Stimulated activated CD4-positive, alpha-beta T cell treated with anti-CD3 and anti-CD28 coated beads, Interleukin-2, amount 100 ng/mL, for 24 hours (primary cell): ENCODE measurements at regions not wholly inside any gene's neighbourhood (a gene's known extent, or its start where the extent isn't known, plus 50 kb on each side); places are given as distances from the start of the nearest gene placed in this dataset.
"Not testable (repeated sequence)": the region's sequence is repeated elsewhere in the genome, so short reads cannot be mapped to it uniquely, and the experiment has no call there.

Source experiments
- DNase-seq, 2 donors: peaks; one replicate each; pipeline ENCODE4 v3.0.0-alpha.2; 2020

DNA sequence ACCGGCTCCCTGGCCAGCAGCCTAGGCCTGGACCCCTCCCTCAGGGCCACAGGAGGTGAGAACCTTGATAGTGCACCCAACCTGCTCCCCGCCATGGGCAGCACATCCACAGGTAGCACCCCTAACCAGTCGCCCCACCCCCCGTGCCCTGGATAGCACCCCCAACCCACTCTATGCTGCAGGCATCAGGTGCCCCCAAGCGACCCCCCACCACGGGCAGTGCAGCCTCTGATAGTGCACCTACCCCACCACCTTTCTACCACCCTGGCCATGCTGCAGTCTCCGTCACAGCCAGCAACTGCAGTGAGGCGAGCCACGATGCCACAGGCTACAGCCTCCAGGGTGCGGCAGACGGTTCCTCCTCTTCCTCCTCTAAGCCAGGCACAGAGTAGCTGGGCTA is 55.6 kb downstream of the SOWAHC start:
- DNase-seq: no peak

DNA sequence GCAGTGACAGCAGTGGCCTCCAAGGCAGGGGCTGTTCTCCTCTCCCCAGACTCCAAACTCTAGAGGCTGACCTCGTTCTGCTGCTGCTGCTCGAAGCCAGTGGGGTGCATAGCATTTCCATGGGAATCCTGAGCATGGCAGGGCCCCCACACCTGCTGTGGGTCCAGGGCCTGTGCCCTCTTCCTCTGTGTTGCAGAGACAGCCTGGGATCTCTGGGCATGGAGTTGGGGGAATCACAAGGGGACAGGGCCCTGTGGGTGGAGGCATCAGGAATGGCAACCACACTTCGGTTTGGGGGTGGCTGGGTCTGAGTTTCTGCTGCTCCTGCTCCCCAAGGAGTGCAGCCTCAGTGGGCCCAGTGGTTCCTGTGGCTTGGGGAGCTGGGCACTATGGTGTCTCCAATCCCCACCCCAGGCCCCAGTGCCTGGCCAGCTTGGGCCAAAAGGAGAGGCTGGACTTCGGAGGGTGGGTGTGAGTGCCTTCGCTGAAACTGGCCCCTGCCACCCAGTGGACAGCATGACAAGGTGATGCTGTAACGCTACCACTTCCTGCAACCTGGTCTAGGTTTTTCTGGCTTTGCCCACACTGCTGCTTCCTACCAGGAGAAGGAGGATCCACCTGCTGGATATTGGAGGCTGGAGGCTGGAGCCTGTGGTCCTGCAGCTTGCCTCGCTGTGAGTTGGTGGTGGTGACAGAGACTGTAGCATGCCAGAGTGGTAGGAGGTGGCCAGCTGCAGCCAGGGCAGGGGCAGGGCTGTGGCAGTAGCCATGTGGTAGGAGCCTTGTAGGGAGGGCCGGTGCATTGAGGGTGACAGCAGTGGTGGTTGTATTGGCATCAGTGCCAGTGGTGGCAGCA is 56.6 kb downstream of the SOWAHC start:
- DNase-seq: no peak

DNA sequence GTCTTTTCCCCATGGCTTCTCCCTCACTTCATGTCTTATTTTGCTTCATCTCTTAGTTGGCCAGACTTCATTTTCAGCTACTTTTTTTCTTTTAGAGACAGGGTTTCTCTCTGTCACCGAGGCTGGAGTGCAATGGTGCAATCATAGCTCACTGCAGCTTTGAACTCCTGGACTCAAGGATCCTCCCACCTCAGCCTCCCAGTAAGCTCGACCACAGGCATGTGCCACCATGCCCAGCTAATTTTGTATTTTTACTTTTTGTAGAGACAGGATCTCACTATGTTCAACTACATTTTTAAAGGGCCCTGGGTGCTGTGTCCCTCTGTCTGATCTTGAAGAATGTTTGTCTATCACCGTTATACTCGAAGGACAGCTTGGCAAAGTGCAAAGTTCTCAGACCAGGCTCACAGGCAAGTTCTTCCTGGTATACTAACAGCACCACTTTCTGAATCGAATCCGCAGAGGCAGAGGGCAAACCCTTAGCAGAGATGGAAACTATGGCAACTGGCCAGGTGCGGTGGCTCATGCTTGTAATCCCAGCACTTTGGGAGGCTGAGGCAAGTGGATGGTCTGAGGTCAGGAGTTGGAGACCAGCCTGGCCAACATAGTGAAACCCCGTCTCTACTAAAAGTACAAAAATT is 60.9 kb downstream of the SOWAHC start:
- DNase-seq: no peak

DNA sequence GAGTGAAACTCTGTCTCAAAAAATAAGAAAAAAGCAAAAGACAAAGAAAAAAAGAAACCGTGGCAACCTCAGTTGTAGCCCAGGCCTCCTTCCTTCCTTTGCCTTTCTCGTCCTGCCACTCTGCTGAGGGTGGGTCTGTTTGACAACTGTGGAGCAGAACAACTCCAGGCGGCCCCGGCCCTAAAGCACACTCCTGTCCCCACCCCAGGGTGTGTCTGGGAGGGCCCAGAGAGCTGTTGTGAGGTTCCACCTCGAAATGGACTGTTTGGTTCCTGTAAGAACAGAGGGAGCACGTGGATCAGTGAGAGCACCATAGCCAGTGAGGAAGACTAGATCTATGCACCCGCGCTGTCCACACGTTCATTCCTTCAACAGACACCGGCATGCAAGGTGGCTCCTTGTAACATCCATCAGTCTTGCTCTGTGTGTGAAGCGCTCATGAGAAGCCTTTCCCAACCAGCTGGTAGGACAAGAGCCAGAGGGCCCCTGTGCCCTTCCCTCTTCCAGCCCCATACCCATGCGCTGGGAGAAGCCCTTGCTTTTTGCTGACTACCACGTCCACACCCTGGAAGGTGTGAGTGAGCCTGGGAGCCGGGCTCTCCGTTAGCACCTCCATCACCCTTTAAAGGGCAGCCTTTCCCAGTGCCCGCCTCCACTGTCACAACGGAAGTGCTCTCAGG is 61.6 kb downstream of the SOWAHC start:
- DNase-seq: no peak

DNA sequence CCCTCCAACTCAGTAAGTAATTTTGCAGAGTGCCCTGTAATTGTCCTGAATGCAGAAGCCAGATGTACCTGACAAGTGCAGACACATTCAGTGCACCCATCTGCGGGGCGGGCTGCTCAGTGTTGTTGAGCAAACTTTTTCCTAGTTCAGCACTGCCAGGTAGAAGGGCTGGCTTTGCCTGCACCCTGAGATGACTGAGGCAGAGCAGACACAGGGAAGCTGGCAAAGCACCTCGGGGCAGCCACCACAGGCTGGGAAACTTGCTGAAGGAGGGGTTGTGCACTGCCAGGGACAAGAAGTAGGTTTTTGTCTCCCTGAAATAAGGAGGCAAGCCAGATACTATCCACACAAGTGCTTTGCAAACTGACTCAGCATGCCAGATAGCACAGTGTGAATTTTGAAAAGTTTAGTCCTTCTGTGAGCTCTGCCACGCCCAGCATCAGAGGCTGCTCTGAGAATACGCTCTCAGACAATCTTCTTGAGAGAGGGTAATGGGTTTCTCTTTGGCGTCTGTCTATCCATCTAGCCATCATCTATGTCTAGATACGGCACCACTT is 62.3 kb downstream of the SOWAHC start:
- DNase-seq: no peak

DNA sequence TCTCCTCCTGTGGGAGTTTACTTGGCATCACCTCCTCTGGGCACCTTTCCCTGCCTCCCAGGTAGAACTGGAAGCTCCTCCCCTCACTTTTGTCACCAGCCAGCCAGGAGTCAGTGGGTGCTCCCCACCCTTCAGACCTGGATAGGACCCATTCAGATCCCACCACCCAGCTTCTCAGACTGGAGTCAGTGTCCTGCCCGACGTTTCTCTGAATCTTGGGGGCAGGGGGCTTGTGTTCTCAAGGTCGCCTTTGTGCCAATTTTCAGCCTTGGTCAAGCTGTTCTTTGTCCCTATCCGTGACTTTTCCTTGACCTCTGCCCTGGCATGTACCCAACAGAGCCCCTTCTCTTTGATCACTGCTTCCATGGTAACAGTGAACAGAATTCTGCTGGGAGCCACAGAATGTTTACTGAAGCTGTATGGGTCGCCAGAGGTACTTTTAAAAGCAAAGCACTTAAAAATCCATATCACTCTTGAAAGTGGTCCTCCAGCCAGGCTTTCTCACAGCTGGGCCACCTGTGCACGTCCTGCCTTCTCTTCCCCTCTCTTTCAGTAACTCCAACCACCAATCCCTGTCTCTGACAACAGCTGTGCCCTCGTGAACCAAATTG is 63.1 kb downstream of the SOWAHC start:
- DNase-seq: not testable (repeated sequence)

DNA sequence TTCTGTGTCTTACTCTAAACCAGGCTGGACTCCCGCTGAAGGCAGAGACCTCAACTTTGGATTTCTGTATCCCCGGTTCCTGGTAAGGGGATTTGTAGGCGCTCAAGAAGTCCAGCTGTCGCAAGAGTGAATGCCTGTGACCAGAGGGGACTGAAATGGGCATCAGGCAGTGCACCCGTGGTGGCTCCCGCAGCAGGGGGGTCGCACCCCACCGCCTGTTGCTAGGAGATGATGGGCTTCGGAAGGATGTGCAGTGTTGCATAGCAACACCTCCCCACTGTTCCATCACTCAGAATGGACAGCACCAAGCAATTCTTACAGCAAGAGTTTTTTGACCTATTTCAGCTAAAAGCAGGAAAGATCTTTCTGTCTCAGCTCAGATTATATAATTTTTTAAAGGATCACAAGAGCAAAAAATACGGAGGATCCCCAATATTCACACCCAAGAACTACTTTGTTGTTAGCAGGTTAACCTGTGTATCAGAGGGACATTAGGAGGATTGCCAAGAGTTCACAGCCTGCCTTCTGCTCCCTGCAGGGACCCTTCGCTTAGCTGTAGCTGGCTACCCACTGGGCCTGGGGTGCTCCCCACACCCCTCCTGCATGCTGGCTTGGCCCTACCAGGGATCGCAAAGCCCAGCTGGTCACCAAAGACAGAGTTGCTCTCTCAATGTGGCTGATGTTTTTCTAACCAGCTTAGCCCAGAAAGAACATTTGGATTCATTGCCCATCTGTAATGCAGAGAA is 63.8 kb downstream of the SOWAHC start:
- no peak for DNase-seq

DNA sequence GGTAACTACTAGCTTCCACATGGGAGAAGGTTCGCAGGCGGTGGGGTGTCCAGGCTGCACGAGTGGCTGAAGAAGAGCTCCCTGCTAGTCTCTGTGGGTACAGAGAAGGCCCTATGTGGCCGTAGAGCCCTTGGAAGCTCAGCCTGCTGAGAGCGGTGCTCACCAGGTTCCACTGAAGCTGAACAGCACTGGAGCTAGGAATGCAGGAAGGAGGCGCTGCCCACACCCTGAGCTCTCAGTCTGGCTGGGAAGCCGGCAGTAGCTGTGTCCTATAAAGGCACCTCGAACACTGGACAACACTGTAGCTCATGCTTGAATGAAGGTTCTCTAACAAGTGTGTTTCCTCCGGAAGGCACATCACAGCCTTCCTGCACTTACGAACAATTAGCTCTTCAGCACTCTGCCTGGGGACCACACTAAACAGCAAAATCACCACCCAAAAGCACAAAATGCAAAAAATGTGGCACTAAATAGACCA is 64.6 kb downstream of the SOWAHC start:
- not testable (repeated sequence) for DNase-seq

DNA sequence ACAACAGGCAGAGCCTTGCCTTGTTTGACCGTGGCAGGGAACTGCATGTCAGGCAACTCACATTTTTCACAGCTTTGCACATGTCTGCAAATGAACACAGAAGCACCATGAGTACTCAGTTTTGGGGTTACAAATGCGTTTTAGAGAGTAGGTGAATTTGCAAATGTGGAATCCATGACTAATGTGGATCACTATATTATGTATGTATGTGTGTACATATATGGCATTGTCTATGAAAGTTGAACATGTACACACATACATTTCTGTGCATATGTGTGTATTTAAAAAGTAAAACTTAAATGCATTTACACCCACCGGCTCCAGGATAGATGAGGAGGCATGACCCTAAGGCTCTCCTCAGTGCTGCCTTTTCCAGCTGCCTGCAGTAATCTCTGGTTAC is 65.1 kb downstream of the SOWAHC start:
- DNase-seq: no peak

DNA sequence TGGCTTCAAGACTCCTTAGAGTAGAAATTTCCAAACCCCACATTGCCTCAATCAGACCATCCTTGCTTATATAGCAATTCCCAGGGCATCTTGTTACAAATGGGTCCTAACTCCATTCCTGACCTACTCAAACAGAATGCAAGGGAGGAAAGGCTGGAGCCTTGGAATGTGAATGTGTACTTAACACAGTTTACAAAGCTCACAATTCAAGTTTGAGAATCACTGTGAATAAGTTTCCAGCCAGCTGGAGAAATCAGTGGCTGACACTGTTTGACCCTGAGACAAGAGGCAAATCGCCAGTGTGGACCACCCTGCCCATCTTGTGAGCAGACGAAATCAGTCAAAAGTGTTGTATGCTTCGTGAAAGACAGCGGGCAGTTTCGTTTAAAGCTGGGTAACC is 65.5 kb downstream of the SOWAHC start:
- DNase-seq: no peak

DNA sequence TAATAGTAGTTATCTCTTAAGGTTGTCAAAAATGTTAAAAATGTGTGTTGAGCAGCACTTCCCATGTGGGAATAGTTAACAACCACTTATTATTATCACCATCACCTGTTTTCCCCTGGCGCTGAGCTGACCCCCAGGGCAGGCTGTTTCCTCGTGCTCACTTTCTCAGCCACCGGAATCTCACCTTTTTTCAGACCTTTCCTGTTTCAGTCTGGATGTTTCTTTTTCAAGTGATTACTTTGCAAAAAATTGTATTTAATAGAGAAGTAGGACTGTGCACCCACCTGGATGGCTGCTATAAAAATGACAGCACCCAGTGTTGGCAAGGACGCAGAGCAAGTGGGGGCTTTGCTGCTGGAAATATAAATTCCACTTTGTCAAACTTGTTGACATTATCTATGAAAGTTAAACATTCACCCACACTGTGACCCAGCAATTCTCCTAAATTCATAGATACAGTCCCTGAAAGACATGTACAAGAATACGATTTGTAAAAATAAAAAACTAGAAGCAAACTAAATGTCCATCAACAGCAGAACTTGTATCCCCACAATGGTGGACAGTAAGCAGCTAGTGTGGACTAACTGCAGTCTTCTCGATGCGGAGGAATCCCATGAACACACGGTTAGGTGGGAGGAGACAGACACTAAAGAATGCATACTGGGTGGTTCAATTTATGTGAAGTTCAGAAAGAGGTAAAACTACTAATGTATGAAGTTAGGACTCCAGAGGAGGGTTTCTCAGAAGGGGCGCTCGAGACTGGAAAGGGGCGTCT is 66.5 kb downstream of the SOWAHC start:
- DNase-seq: no peak

DNA sequence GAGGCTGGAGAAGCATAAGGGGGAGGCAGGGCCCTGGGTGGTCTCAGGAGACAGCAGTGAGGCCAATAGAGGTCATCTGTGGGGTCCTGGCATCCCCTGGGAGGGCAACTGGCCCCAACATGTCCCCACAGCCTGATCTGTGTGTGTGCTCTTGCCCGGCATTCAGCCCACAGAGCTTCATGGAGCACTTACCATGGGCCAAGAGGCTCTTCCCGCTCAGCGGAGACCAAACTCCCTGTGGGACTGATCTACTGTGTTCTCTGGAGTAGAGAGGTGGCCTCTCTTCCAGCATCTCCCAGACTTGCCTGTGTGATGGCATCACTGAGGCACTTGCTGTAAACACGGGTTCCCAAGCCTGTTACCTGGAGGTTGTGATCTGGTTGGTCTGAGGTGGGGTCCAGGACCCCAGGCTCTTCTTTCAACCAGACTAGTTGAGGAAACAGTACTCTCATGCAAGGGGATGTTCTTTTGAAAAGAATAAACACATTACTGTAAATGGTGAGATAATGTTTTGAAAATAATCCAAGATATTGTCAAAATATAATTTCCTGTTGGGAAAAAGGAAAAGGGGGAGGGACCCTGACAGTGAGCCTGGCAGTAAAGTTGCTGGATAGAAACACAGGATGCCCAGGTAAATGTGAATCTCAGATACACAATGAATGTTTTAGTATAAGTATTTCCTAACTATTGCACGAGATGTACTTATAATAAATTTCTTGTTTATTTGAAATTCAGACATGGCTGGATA is 67.6 kb downstream of the SOWAHC start:
- no peak for DNase-seq

DNA sequence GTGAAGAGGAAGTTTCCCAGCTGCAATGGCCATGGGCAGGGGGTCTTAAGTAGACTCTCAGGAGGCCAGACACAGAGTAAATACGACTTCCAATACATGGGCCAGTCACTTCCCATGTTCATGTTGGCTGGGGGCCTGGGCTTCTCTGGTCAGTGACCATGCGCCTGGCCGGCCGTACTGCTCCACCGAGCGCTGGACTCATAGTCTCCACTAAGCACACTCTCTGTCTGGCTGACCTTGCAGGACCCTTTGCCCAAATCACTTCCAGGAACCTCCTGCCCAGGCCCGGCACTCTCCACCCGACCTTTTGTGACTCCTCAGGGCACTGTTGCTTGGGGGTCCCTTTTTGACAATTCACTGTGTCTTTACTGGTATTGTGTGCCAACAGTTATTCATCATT is 69.3 kb downstream of the SOWAHC start:
- DNase-seq: no peak

DNA sequence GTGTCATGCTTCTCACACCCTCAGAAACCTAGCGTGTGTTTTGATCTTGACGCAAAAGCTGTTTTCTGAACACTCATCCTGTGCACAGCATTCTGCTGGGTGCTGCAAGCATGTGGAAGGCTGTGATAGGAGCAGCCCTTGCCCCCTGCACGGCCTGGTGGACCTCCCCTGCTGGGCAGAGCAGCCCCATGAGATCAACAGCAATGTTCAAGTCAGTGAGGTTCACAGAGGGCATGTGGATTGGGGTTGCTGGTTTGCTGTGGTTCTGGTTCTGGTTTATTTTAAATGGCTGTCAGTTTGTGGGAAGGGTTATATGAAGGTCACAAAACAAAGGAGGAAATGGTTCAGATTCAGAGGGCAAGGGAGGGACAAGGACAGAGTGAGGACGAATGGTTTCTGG is 71.3 kb downstream of the SOWAHC start:
- no peak for DNase-seq

DNA sequence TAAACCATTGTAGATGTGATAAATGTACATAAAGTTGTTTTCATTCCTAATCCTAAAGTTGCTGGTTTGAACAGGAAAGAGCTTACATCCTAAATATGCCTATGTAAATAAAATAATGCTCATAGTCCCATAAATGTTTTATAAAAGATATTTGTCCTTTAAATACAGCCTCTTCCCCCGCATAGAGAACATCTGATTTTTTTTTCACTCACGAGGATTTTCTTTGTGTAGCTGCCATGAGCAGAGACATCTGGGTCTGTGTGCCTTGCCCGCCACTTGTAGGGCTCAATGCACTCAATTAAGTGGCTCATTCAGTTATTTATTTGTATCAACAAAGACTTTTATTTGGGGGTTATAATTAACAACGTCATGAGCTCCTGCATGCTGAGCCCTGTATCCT is 72.8 kb downstream of the SOWAHC start:
- DNase-seq: no peak

DNA sequence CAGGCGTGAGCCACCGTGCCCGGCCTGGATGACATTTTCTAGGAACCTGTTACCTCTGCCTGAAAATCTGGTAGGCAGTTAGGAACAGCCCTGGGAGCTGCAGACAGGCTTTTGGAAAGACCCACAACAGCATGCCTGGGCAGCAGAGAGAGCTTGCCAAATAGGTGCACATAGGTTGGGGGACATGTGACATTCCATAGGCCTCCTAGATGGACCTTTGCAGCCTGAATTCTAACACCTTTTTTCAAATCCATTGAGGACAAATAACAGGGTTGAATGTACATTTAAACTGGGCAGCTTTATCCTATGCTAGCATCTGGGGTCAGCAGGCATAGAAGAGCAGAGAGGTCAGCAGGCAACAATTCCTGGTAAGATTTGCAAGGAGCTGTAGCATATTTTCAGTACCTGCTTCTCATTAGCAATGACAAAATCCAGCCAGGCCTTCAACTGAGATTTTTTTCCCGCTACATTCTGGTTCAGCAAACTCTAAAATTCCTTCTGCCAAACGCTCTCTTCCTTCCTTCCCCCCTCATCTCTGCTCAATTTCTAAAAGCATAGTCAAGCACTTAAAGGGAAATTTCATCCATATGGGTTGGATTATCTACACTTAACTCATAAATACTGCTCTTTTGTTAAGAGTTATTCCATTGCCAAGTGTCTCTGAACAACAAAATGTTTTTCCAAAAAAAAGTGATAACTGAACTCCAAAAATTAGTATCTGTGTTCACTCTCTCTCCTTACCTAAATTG is 75.2 kb downstream of the SOWAHC start:
- no peak for DNase-seq

DNA sequence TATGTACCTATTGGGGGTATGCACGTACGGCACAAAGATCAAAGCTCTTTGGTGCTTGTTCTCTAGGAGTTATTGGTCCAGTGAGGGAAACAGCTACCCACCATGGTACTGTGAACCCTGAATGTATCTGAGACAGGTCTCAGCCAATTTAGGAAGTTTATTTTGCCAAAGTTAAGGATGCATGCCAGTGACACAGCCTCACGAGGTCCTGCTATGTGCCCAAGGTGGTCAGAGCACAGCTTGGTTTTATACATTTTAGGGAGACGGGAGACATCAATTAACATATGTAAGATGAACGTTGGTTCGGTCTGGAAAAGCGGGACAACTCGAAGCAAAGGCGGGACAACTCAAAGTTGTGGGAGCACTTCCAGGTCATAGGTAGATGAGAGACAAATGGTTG is 75.8 kb downstream of the SOWAHC start:
- no peak for DNase-seq

DNA sequence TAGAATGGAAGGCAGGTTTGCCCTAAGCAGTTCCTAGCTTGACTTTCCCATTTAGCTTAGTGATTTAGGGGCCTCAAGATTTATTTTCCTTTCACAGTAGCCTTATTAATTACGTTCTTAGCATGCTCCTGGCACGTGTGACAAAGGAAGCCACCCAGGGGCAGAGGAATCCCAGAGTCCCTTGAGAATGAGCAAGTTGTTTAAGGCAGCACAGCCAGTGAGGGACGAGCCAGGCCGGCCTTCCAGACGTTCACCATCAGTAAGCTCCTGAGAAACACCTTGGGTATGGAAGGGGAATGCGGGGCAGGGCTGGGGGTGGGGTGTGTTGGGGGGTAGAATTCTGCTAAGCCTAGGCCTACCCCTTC is 76.3 kb downstream of the SOWAHC start:
- no peak for DNase-seq

DNA sequence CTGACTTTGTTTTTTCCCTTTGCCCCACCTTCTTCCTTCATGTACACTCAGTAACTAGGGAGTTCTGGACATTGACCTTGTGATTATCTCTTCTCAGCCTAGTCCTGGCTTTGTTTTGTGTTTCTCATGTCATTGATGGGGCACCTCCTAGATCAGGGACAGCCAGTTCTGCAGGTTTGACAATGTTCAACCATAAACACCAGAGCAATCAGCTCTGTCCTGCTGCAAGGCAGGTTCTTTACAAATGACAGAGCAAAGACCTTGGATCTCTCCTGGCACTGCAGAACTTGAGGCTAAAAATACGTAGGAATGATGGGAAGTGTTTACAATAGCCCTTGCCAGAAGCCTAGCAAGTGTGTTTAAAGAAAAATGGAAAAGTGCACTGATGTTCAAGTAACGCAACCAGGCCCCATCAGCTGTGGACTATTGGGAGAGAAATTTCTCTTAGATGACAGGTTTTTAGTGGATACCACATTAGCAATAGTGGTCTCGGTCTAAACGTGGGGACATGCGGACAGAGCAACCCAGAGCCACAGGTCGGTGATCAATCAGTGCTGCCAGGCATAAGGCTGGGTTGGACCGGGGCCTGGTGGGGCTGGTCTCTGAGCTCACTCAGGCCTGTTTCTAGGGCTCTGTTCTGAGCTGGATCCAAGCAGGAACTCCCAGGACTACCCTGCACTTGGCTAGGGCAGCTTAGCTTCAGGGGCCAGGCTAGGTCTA is 76.8 kb downstream of the SOWAHC start:
- no peak for DNase-seq
